ENCODE measurements at regions not wholly inside any gene's neighbourhood (a gene's known extent, or its start where the extent isn't known, plus 50 kb on each side); places are given as distances from the start of the nearest gene placed in this dataset.
"Not testable (repeated sequence)": the region's sequence is repeated elsewhere in the genome, so short reads cannot be mapped to it uniquely, and the experiment has no call there.

- DNase-seq; H2AFZ ChIP-seq (ENCODE audit: insufficient read depth, low read length, poor library complexity); H4K12ac ChIP-seq (ENCODE audit: low read depth, low read length); H3K27ac ChIP-seq (ENCODE audit: low read depth, low read length); H3K4me2 ChIP-seq (ENCODE audit: low read length); H3K23ac ChIP-seq (ENCODE audit: low read length); H2BK120ac ChIP-seq (ENCODE audit: insufficient read depth, low read length, poor library complexity); H2BK5ac ChIP-seq (ENCODE audit: low read depth, low read length, poor library complexity); H3K79me2 ChIP-seq (ENCODE audit: control insufficient read depth, insufficient read depth, low read length, poor library complexity); H3K4ac ChIP-seq (ENCODE audit: low read depth, low read length); H2AK5ac ChIP-seq (ENCODE audit: low read length); H2BK12ac ChIP-seq (ENCODE audit: low read length); H4K91ac ChIP-seq (ENCODE audit: low read depth, low read length); H3K4me1 ChIP-seq (ENCODE audit: control insufficient read depth in 1 of 2, insufficient read depth in 2 of 2, low read length in 2 of 2); H3K4me3 ChIP-seq (ENCODE audit: low read depth, low read length); H3K36me3 ChIP-seq (ENCODE audit: control insufficient read depth in 1 of 2, insufficient read depth in 2 of 2, low read length in 2 of 2); H3K9ac ChIP-seq (ENCODE audit: low read length); H3K18ac ChIP-seq (ENCODE audit: low read length); H3K9me3 ChIP-seq (ENCODE audit: insufficient read depth, low read depth, low read length); H3K79me1 ChIP-seq (ENCODE audit: low read length); H3K27me3 ChIP-seq (ENCODE audit: insufficient read depth, low read length); H4K8ac ChIP-seq (ENCODE audit: low read depth, low read length); H3K14ac ChIP-seq (ENCODE audit: low read length): not testable (repeated sequence)
- WGBS (ENCODE audit: extremely low coverage, insufficient coverage, insufficient read length): no CpG with 5 or more reads among the region's 8 CpGs
These were observed 110.8 kb downstream of the TNFRSF13B start for GRCh38 chr17:16861152-16861551.

- not testable (repeated sequence) for H3K4me1 ChIP-seq (ENCODE audit: control insufficient read depth in 1 of 2, insufficient read depth in 2 of 2, low read length in 2 of 2); H4K91ac ChIP-seq (ENCODE audit: low read depth, low read length); H3K27ac ChIP-seq (ENCODE audit: low read depth, low read length); H3K9me3 ChIP-seq (ENCODE audit: insufficient read depth, low read depth, low read length); H3K79me1 ChIP-seq (ENCODE audit: low read length); H2BK120ac ChIP-seq (ENCODE audit: insufficient read depth, low read length, poor library complexity); H3K23ac ChIP-seq (ENCODE audit: low read length); H4K12ac ChIP-seq (ENCODE audit: low read depth, low read length); H2BK5ac ChIP-seq (ENCODE audit: low read depth, low read length, poor library complexity); H3K4me3 ChIP-seq (ENCODE audit: low read depth, low read length); H3K36me3 ChIP-seq (ENCODE audit: control insufficient read depth in 1 of 2, insufficient read depth in 2 of 2, low read length in 2 of 2); H2AK5ac ChIP-seq (ENCODE audit: low read length); H4K8ac ChIP-seq (ENCODE audit: low read depth, low read length); H2AFZ ChIP-seq (ENCODE audit: insufficient read depth, low read length, poor library complexity); H3K18ac ChIP-seq (ENCODE audit: low read length); H3K9ac ChIP-seq (ENCODE audit: low read length); H3K27me3 ChIP-seq (ENCODE audit: insufficient read depth, low read length); H3K14ac ChIP-seq (ENCODE audit: low read length); H3K79me2 ChIP-seq (ENCODE audit: control insufficient read depth, insufficient read depth, low read length, poor library complexity); H3K4me2 ChIP-seq (ENCODE audit: low read length); H3K4ac ChIP-seq (ENCODE audit: low read depth, low read length); H2BK12ac ChIP-seq (ENCODE audit: low read length)
- WGBS (ENCODE audit: extremely low coverage, insufficient coverage, insufficient read length): no CpG with 5 or more reads among the region's 9 CpGs
- DNase-seq: peak in 1 of 2 donors; percentile 28
These were observed 111.5 kb downstream of the TNFRSF13B start for GRCh38 chr17:16860467-16860866.

- not testable (repeated sequence) for H2BK5ac ChIP-seq (ENCODE audit: low read depth, low read length, poor library complexity)
These were observed 112.4 kb downstream of the TNFRSF13B start for GRCh38 chr17:16859515-16859914.

GRCh38 chr17:16857746-16858145, 114.2 kb downstream of the TNFRSF13B start:
- not testable (repeated sequence) for H2BK5ac ChIP-seq (ENCODE audit: low read depth, low read length, poor library complexity); H3K4me2 ChIP-seq (ENCODE audit: low read length); H3K79me1 ChIP-seq (ENCODE audit: low read length); H3K27me3 ChIP-seq (ENCODE audit: insufficient read depth, low read length); H3K4me3 ChIP-seq (ENCODE audit: low read depth, low read length); H4K12ac ChIP-seq (ENCODE audit: low read depth, low read length); H3K14ac ChIP-seq (ENCODE audit: low read length); H2AFZ ChIP-seq (ENCODE audit: insufficient read depth, low read length, poor library complexity); H3K4me1 ChIP-seq (ENCODE audit: control insufficient read depth in 1 of 2, insufficient read depth in 2 of 2, low read length in 2 of 2); H3K27ac ChIP-seq (ENCODE audit: low read depth, low read length); H2BK120ac ChIP-seq (ENCODE audit: insufficient read depth, low read length, poor library complexity); H3K79me2 ChIP-seq (ENCODE audit: control insufficient read depth, insufficient read depth, low read length, poor library complexity); H4K8ac ChIP-seq (ENCODE audit: low read depth, low read length); DNase-seq; H4K91ac ChIP-seq (ENCODE audit: low read depth, low read length); H3K18ac ChIP-seq (ENCODE audit: low read length); H3K36me3 ChIP-seq (ENCODE audit: control insufficient read depth in 1 of 2, insufficient read depth in 2 of 2, low read length in 2 of 2); H2AK5ac ChIP-seq (ENCODE audit: low read length); H2BK12ac ChIP-seq (ENCODE audit: low read length); H3K9ac ChIP-seq (ENCODE audit: low read length); H3K4ac ChIP-seq (ENCODE audit: low read depth, low read length); H3K23ac ChIP-seq (ENCODE audit: low read length); H3K9me3 ChIP-seq (ENCODE audit: insufficient read depth, low read depth, low read length)
- WGBS (ENCODE audit: extremely low coverage, insufficient coverage, insufficient read length): no CpG with 5 or more reads among the region's 6 CpGs

More at GRCh38 chr17:16859515-16859914, 112.4 kb downstream of the TNFRSF13B start:
- not testable (repeated sequence) for H2BK120ac ChIP-seq (ENCODE audit: insufficient read depth, low read length, poor library complexity); H3K14ac ChIP-seq (ENCODE audit: low read length); H3K79me2 ChIP-seq (ENCODE audit: control insufficient read depth, insufficient read depth, low read length, poor library complexity); H3K23ac ChIP-seq (ENCODE audit: low read length); DNase-seq; H2AK5ac ChIP-seq (ENCODE audit: low read length); H4K8ac ChIP-seq (ENCODE audit: low read depth, low read length); H3K4me3 ChIP-seq (ENCODE audit: low read depth, low read length); H3K27ac ChIP-seq (ENCODE audit: low read depth, low read length); H3K4ac ChIP-seq (ENCODE audit: low read depth, low read length); H3K79me1 ChIP-seq (ENCODE audit: low read length); H3K18ac ChIP-seq (ENCODE audit: low read length); H3K4me1 ChIP-seq (ENCODE audit: control insufficient read depth in 1 of 2, insufficient read depth in 2 of 2, low read length in 2 of 2); H4K91ac ChIP-seq (ENCODE audit: low read depth, low read length); H4K12ac ChIP-seq (ENCODE audit: low read depth, low read length); H2AFZ ChIP-seq (ENCODE audit: insufficient read depth, low read length, poor library complexity); H3K4me2 ChIP-seq (ENCODE audit: low read length); H3K9me3 ChIP-seq (ENCODE audit: insufficient read depth, low read depth, low read length); H3K36me3 ChIP-seq (ENCODE audit: control insufficient read depth in 1 of 2, insufficient read depth in 2 of 2, low read length in 2 of 2); H2BK12ac ChIP-seq (ENCODE audit: low read length); H3K9ac ChIP-seq (ENCODE audit: low read length); H3K27me3 ChIP-seq (ENCODE audit: insufficient read depth, low read length)
- WGBS (ENCODE audit: extremely low coverage, insufficient coverage, insufficient read length): no CpG with 5 or more reads among the region's 2 CpGs

Data from trophoblast cell (in vitro differentiated cells and primary cell).